ENCODE measurements at regions not wholly inside any gene's neighbourhood (a gene's known extent, or its start where the extent isn't known, plus 50 kb on each side); places are given as distances from the start of the nearest gene placed in this dataset.
A peak's percentile ranks its signal among the peaks of the same experiment; 100 is the strongest.

DNA sequence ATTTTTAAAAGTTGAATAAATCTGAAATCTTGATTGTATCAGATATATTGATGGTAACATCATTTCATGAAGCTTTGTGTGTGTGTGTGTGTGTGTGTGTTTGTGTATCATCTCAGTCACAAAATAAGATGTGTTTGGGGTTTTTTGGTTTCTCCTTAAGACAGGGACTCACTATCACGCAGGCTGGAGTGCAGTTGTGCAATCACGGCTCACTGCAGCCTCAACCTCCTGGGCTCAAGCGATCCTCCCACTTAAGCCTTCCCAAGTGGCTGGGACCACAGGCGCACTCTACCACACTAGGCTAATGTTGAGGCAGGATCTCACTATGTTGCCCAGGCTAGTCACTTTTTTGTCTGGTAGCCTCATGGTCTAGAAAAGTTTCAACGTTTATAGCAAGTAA is 83.4 kb upstream of the DMRT1 start:
- no peak for TF ChIP-seq POLR2A (IDR thresholded peaks at IDR 0.05)
- TF ChIP-seq, protein P1, sequence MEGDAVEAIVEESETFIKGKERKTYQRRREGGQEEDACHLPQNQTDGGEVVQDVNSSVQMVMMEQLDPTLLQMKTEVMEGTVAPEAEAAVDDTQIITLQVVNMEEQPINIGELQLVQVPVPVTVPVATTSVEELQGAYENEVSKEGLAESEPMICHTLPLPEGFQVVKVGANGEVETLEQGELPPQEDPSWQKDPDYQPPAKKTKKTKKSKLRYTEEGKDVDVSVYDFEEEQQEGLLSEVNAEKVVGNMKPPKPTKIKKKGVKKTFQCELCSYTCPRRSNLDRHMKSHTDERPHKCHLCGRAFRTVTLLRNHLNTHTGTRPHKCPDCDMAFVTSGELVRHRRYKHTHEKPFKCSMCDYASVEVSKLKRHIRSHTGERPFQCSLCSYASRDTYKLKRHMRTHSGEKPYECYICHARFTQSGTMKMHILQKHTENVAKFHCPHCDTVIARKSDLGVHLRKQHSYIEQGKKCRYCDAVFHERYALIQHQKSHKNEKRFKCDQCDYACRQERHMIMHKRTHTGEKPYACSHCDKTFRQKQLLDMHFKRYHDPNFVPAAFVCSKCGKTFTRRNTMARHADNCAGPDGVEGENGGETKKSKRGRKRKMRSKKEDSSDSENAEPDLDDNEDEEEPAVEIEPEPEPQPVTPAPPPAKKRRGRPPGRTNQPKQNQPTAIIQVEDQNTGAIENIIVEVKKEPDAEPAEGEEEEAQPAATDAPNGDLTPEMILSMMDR (IDR thresholded peaks at IDR 0.05) = no peak
- Histone ChIP-seq H3K4me3 (no peak overlapping the region), H3K36me3 (replicated peaks in 1 of 2; ENCODE audit: insufficient read depth in 1 of 2, low read depth in 2 of 2) (no peaks in the 10 kb centered on the region), H3K27ac (no peak overlapping the region), H3K4me1 (peaks cover 26% of the 10 kb centered on the region), H3K9me3 (no peaks in the 10 kb centered on the region), H3K27me3 (no peaks in the 10 kb centered on the region)
- no peak for ATAC-seq
- intact Hi-C loops (cut with DNase I) = no loop called here
- WGBS, 2 donors = 72 to 82% methylated on average over 5 of the region's 5 CpGs
- DNase-seq = no peak

DNA sequence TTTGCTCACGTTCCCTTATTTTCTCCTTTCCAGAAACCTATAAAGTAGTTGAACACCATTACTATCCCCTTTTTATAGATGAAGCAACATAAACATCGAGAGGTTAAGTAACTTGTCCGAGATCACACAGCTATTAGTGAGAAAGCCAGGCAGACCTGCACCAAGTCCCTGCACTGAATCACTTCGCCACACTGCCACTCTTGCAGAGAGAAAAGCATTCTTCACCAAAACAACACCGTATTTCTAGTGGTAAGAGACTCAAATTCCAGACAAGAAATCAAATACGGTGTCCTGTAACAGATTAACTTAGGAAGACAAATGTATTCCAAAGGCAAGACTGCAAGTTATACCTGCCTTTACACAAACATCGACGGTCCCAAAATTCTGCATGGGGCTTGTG is 82.0 kb upstream of the DMRT1 start:
- WGBS, 2 donors = 77 to 79% methylated on average over 8 of the region's 8 CpGs
- Histone ChIP-seq H3K4me3 (no peak overlapping the region), H3K4me1 (peaks cover 20% of the 10 kb centered on the region), H3K27me3 (no peaks in the 10 kb centered on the region), H3K27ac (no peak overlapping the region), H3K9me3 (no peaks in the 10 kb centered on the region), H3K36me3 (replicated peaks in 1 of 2; ENCODE audit: insufficient read depth in 1 of 2, low read depth in 2 of 2) (no peaks in the 10 kb centered on the region)
- DNase-seq (no peak), ATAC-seq (no peak)
- intact Hi-C loops (cut with DNase I) = no loop called here
- TF ChIP-seq, protein P1 (IDR thresholded peaks at IDR 0.05) = no peak
- TF ChIP-seq POLR2A (IDR thresholded peaks at IDR 0.05) = no peak

DNA sequence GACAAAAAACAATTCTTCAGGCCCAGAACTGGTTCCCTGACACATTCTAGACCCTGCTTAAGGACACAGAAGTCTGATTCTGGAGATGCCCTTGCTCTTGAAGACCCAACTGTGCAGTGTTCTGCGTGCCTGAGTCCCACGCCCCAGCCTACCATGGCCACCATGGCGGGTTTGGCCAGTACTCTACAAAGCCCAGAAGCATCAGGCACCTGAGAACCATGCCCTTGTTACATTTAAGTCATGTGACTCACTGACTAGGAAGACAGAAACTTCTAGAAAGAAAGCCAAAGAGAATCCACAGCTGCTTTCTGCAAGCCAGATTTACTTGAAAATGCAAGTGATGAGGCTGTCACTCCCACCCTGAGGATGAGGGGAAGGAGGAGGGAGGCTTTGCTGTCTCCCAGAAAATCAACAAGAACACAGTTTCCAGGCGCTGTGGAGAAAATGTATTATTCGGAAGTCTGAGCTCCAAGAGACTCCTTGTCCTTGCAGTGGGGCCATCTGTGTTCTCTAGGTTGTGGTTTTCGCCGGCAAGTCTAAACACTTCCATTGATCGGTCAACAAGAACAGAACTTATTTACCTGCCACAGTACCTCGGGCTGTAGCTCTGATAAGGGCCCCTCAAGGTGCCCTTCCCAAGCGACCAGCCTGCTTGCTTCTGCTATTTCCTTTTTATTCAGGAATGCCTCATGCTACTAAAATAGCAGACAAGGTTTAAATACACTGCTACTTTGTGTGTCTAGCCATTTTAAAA is 81.3 kb upstream of the DMRT1 start:
- Histone ChIP-seq H3K36me3 (replicated peaks in 1 of 2; ENCODE audit: insufficient read depth in 1 of 2, low read depth in 2 of 2) (no peaks in the 10 kb centered on the region), H3K9me3 (no peaks in the 10 kb centered on the region), H3K27me3 (no peaks in the 10 kb centered on the region), H3K4me1 (peaks cover 15% of the 10 kb centered on the region), H3K4me3 (no peak overlapping the region), H3K27ac (no peak overlapping the region)
- DNase-seq (no peak), ATAC-seq (no peak)
- WGBS, 2 donors = 61 to 71% methylated on average over 10 of the region's 10 CpGs
- TF ChIP-seq, protein P1 (IDR thresholded peaks at IDR 0.05) = no peak
- no peak for TF ChIP-seq POLR2A (IDR thresholded peaks at IDR 0.05)
- intact Hi-C loops (cut with DNase I) = no loop called here

DNA sequence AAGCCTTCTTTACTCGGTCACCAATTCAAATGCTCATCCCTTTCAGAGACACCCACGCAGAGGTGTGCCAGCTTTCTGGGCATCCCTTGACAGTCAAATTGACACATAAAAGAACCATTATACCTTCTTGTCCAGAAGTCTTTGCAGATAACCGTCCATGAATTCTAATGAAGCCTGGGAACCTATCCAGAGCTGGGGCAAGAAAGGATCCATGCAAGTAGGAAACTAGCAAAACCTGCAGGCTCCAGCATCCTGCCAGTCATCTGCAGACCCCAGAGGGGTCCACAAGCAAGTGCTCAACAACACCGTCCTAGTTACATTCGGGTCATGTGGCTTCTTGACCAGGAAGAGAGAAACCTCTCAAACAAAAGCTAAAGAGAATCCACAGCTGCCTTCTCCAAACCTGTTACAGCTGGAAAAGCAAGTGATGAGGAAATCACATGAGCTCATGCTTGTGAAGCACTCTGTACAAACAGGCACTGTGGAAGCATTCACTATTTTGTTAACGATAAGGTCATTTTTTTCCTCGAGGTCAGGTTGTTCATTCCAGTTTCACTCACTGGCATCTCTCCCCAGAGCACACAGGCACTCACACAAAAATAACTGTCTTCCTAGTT is 80.2 kb upstream of the DMRT1 start:
- peak in 1 of 4 donors; percentile 63 for DNase-seq

More for the DNA sequence above, 80.2 kb upstream of the DMRT1 start:
- intact Hi-C loops (cut with DNase I) = no loop called here
- WGBS, 2 donors = 46 to 50% methylated on average over 7 of the region's 7 CpGs
- no peaks in the 10 kb centered on the region for H3K9me3 ChIP-seq
- no peaks in the 10 kb centered on the region for H3K36me3 ChIP-seq (replicated peaks in 1 of 2; ENCODE audit: insufficient read depth in 1 of 2, low read depth in 2 of 2)
- ATAC-seq = peak; percentile 47
- no peak overlapping the region for H3K4me3 ChIP-seq
- H3K27me3 ChIP-seq = no peaks in the 10 kb centered on the region
- H3K4me1 ChIP-seq = peaks cover 15% of the 10 kb centered on the region
- H3K27ac ChIP-seq = peak overlapping the region in 2 of 4 donors; percentile 23 to 68
- TF ChIP-seq POLR2A (IDR thresholded peaks at IDR 0.05) = no peak
- TF ChIP-seq, protein P1 (IDR thresholded peaks at IDR 0.05) = no peak

Data from body of pancreas (tissue), 4 donors.